GM12878 (cell line): ENCODE measurements at regions not wholly inside any gene's neighbourhood (a gene's known extent, or its start where the extent isn't known, plus 50 kb on each side); places are given as distances from the start of the nearest gene placed in this dataset.

Source experiments
- ATAC-seq: fragments of 200-7000 bp; cut with Tn5 transposase; 3 replicates; pipeline ENCODE4 v1.9.1; 2020; ENCODE audit warnings: mild to moderate bottlenecking, moderate library complexity
- BruUV-seq: library from RNA; stranded (reverse); fragments of 400-500 nt; replicated peaks from 2 replicates; lab custom pipeline; 2021; lab: Mats Ljungman, UMichigan
- CTCF ChIA-PET: fragments of 300-600 bp; sonication (Branson Sonifier 250); formaldehyde crosslinking; extraction: SDS; loops from one replicate; lab custom pipeline; 2021; ENCODE audit warnings: inconsistent platforms; lab: Yijun Ruan, JAX
- POLR2A ChIA-PET: fragments of 350-600 bp; formaldehyde crosslinking; extraction: SDS; loops from one replicate; lab custom pipeline; 2021; ENCODE audit warnings: inconsistent platforms; lab: Charles Lee
- RAD21 ChIA-PET: fragments of 300-600 bp; sonication (Branson Sonifier 250); formaldehyde crosslinking; loops from one replicate; lab custom pipeline; 2023; ENCODE audit warnings: antibody characterized with exemption; ENCODE audit not compliant: unreplicated experiment; lab: Charles Lee
- SMC1A ChIA-PET: fragments of 300-600 bp; sonication (Branson Sonifier 250); formaldehyde crosslinking; loops from one replicate; lab custom pipeline; 2023; ENCODE audit not compliant: unreplicated experiment, uncharacterized antibody; lab: Charles Lee
- DNase-seq: peaks from one replicate; pipeline ENCODE4 v3.0.0-alpha.2; 2011; ENCODE audit warnings: low read depth, low spot score
- FAIRE-seq: peaks from 3 replicates; lab custom pipeline; 2011; peaks lifted over from hg19 to GRCh38; lab: Jason Lieb, UNC
- H2AFZ ChIP-seq: 2 replicates; pipeline ENCODE4 v1.6.0; 2011; ENCODE audit warnings: low read depth, low read length, control low read depth; ENCODE audit not compliant: control insufficient read depth
- H3K27ac ChIP-seq: 2 replicates; pipeline ENCODE4 v1.5.1; 2011; ENCODE audit warnings: control low read depth; ENCODE audit not compliant: control insufficient read depth, insufficient read depth
- H3K27me3 ChIP-seq, 2 experiments: replicated peaks in 1 of 2; 2 replicates each; pipeline versions ENCODE4 v1.6.0 to v1.6.1; 2011; ENCODE audit warnings: low read length in 1 of 2; ENCODE audit not compliant: control insufficient read depth in 2 of 2, insufficient read depth in 2 of 2
- H3K36me3 ChIP-seq, 2 experiments: 2 replicates each; pipeline ENCODE4 v1.5.1; 2011; ENCODE audit warnings: low read length in 1 of 2; ENCODE audit not compliant: control insufficient read depth in 2 of 2, insufficient read depth in 2 of 2
- H3K4me1 ChIP-seq: 2 replicates; pipeline ENCODE4 v1.6.1; 2011; ENCODE audit warnings: mild to moderate bottlenecking, low read length, moderate library complexity, mixed read lengths; ENCODE audit not compliant: control insufficient read depth, insufficient read depth
- H3K4me2 ChIP-seq: 2 replicates; pipeline ENCODE4 v1.6.0; 2011; ENCODE audit warnings: control low read depth; ENCODE audit not compliant: control insufficient read depth, insufficient read depth
- H3K4me3 ChIP-seq: fragments of 200-600 bp; sonication (generic); 2 replicates; pipeline ENCODE4 v1.5.1; 2016
- H3K79me2 ChIP-seq: 2 replicates; pipeline ENCODE4 v1.6.0; 2011; ENCODE audit warnings: low read length; ENCODE audit not compliant: control insufficient read depth, insufficient read depth
- H3K9ac ChIP-seq: 2 replicates; pipeline ENCODE4 v1.8.0; 2011; ENCODE audit warnings: low read length, control low read depth, mixed read lengths; ENCODE audit not compliant: control insufficient read depth, insufficient read depth
- H3K9me3 ChIP-seq: replicated peaks from 3 replicates; pipeline ENCODE4 v1.5.1; 2011; ENCODE audit warnings: mild to moderate bottlenecking, low read length; ENCODE audit not compliant: control insufficient read depth, insufficient read depth
- H4K20me1 ChIP-seq: 2 replicates; pipeline ENCODE4 v1.6.0; 2011; ENCODE audit not compliant: control insufficient read depth, insufficient read depth
- BCLAF1 ChIP-seq: fragments of 450-650 bp; IDR thresholded peaks from 2 replicates; pipeline ENCODE4 v1.6.1; 2017; ENCODE audit warnings: antibody characterized with exemption, mild to moderate bottlenecking, moderate library complexity
- CEBPZ ChIP-seq: fragments of 150-350 bp; IDR thresholded peaks from 2 replicates; pipeline ENCODE4 v1.6.1; 2016; ENCODE audit warnings: low read depth, low read length
- DPF2 ChIP-seq: fragments of 450-650 bp; IDR thresholded peaks from 2 replicates; pipeline ENCODE4 v1.6.1; 2017; ENCODE audit warnings: mild to moderate bottlenecking
- ESRRA ChIP-seq: IDR thresholded peaks from 2 replicates; pipeline ENCODE4 v1.6.1; 2012; ENCODE audit warnings: mild to moderate bottlenecking, low read length, improper control_type of control experiment
- HDAC6 ChIP-seq: fragments of 200-600 bp; sonication (generic); IDR thresholded peaks from one replicate; pipeline ENCODE4 v1.8.0; 2017; ENCODE audit warnings: antibody characterized with exemption; ENCODE audit not compliant: unreplicated experiment
- RAD51 ChIP-seq: fragments of 450-650 bp; IDR thresholded peaks from 2 replicates; pipeline ENCODE4 v1.6.1; 2016; ENCODE audit warnings: moderate library complexity, mild to moderate bottlenecking, inconsistent platforms
- SMARCA5 ChIP-seq: fragments of 450-650 bp; IDR thresholded peaks from 2 replicates; pipeline ENCODE4 v1.6.1; 2017; ENCODE audit warnings: mild to moderate bottlenecking
- TARDBP ChIP-seq: IDR thresholded peaks from 2 replicates; pipeline ENCODE4 v1.6.1; 2016; ENCODE audit warnings: borderline replicate concordance
- TBL1XR1 ChIP-seq: IDR thresholded peaks from 2 replicates; pipeline ENCODE4 v1.6.1; 2012; ENCODE audit warnings: low read depth, low read length, improper control_type of control experiment
- ZNF622 ChIP-seq: fragments of 450-650 bp; IDR thresholded peaks from 2 replicates; pipeline ENCODE4 v1.6.1; 2017; ENCODE audit warnings: mild to moderate bottlenecking, inconsistent platforms
- WGBS: methylation state at CpG from one replicate; pipeline ENCODE4 v1.1.6; 2016; ENCODE audit warnings: low lambda C conversion rate; ENCODE audit not compliant: insufficient replicate concordance, insufficient coverage; ENCODE audit errors: missing lambda C conversion rate; 5-methylcytosine and 5-hydroxymethylcytosine counted together
- in situ Hi-C: fragments of 300-500 bp; cut with MboI; formaldehyde crosslinking; loops from 9 replicates; pipeline ENCODE4 v1.14.3; 2018; ENCODE audit warnings: mixed read lengths
- intact Hi-C: fragments of 100-400 bp; cut with micrococcal nuclease; formaldehyde crosslinking; loops from one replicate; pipeline ENCODE4 v1.14.2; 2022; ENCODE audit not compliant: unreplicated experiment
- TF ChIP-seq, protein P1 (sequence below): fragments of 450-650 bp; IDR thresholded peaks from 2 replicates; pipeline ENCODE4 v1.6.1; 2017; ENCODE audit warnings: mild to moderate bottlenecking

- no peak for TF ChIP-seq CEBPZ
- TF ChIP-seq, all 136 proteins: peak for 0
Measured at GRCh38 chr6:164694386-164694785, 615.0 kb downstream of the C6orf118 start (continued).

DNA sequence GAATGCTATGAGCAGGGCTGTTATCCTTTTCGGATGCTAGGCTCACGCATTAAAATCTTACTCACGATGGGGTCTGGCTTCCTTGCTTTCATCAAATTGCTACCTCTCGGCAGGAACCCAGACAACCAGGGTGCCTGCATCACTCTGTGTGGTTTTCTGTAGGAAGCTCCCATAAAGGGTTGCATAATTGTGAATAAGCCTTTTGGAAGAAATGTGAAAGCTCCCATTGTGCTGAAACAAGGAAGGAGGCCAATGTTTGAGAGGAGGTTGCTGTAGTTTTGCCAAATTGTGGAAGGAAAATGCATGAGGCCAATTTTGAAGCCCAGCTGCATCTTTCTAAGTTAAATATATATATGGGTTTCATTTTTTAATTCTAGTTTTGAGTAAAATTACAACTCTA lies 615.5 kb downstream of the C6orf118 start:
- in situ Hi-C loops (no loop called here), intact Hi-C loops (no loop called here)
- WGBS: 0% methylated on average over 4 of the region's 4 CpGs
- TF ChIP-seq TARDBP (no peak), BCLAF1 (no peak), SMARCA5 (no peak), ZNF622 (no peak), DPF2 (no peak), RAD51 (no peak), TBL1XR1 (no peak), ESRRA (no peak), HDAC6 (no peak)
- TF ChIP-seq, protein P1, sequence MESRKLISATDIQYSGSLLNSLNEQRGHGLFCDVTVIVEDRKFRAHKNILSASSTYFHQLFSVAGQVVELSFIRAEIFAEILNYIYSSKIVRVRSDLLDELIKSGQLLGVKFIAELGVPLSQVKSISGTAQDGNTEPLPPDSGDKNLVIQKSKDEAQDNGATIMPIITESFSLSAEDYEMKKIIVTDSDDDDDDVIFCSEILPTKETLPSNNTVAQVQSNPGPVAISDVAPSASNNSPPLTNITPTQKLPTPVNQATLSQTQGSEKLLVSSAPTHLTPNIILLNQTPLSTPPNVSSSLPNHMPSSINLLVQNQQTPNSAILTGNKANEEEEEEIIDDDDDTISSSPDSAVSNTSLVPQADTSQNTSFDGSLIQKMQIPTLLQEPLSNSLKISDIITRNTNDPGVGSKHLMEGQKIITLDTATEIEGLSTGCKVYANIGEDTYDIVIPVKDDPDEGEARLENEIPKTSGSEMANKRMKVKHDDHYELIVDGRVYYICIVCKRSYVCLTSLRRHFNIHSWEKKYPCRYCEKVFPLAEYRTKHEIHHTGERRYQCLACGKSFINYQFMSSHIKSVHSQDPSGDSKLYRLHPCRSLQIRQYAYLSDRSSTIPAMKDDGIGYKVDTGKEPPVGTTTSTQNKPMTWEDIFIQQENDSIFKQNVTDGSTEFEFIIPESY: no peak
- no peak overlapping the region for H3K9ac ChIP-seq
- ATAC-seq (no peak), DNase-seq (no peak), FAIRE-seq (no peak)
- no peaks in the 10 kb centered on the region for H3K4me1 ChIP-seq
- H3K79me2 ChIP-seq: no peaks in the 10 kb centered on the region
- no peaks in the 10 kb centered on the region for H3K9me3 ChIP-seq
- POLR2A ChIA-PET: no interaction called here
- no peak overlapping the region for H3K4me2 ChIP-seq
- H4K20me1 ChIP-seq: no peaks in the 10 kb centered on the region
- H2AFZ ChIP-seq: no peak overlapping the region
- no peak overlapping the region for H3K4me3 ChIP-seq
- SMC1A ChIA-PET: interaction anchor here (1.6 kb wide), 1 partner anchor 186 kb away, joined by 3 read pairs; no protein-coding TSS in a partner anchor
- H3K27ac ChIP-seq: no peak overlapping the region
- H3K36me3 ChIP-seq: no peaks in the 10 kb centered on the region
- no peaks in the 10 kb centered on the region for H3K27me3 ChIP-seq
- no TSS peak for BruUV-seq
- RAD21 ChIA-PET: no interaction called here
- CTCF ChIA-PET: interaction anchor here (0.6 to 1.2 kb wide), 2 partner anchors 251 to 704 kb away, joined by 3 read pairs; no protein-coding TSS in a partner anchor
